ENCODE measurements at regions not wholly inside any gene's neighbourhood (a gene's known extent, or its start where the extent isn't known, plus 50 kb on each side); places are given as distances from the start of the nearest gene placed in this dataset.

DNA sequence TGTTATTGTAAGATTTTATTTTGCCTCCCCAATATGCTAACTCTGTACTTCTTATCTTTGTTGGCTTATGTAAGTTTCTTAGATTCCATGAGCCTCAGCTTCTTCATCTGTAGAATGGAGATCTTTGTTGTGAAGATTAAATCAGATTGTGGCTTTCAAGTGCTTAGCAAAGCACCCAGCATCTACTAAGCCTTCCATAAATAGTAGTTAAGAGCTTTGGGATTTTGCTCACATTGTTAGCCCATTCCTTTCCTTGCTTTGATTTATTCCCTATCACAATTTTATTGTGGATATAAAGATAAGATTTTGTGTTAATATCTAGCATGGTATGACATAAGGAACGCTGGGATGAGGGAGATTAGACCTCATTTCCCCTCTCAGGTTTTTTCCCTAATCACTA lies 501.4 kb downstream of the PYDC2 start:
- no peak overlapping the region for H3K27ac ChIP-seq
- H3K36me3 ChIP-seq (ENCODE audit: insufficient read depth in 1 of 2, low read depth in 1 of 2), result no peaks in the 10 kb centered on the region
- WGBS, 3 donors, result 60 to 74% (median 65%) methylated on average over 1 of the region's 1 CpG
- no peaks in the 10 kb centered on the region for H3K9me3 ChIP-seq
- no peaks in the 10 kb centered on the region for H3K27me3 ChIP-seq (ENCODE audit: insufficient read depth in 3 of 3, low read length in 2 of 3)
- TF ChIP-seq, protein P1, sequence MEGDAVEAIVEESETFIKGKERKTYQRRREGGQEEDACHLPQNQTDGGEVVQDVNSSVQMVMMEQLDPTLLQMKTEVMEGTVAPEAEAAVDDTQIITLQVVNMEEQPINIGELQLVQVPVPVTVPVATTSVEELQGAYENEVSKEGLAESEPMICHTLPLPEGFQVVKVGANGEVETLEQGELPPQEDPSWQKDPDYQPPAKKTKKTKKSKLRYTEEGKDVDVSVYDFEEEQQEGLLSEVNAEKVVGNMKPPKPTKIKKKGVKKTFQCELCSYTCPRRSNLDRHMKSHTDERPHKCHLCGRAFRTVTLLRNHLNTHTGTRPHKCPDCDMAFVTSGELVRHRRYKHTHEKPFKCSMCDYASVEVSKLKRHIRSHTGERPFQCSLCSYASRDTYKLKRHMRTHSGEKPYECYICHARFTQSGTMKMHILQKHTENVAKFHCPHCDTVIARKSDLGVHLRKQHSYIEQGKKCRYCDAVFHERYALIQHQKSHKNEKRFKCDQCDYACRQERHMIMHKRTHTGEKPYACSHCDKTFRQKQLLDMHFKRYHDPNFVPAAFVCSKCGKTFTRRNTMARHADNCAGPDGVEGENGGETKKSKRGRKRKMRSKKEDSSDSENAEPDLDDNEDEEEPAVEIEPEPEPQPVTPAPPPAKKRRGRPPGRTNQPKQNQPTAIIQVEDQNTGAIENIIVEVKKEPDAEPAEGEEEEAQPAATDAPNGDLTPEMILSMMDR (IDR thresholded peaks at IDR 0.05), result no peak
- ATAC-seq (no peak), DNase-seq (no peak)
- no peaks in the 10 kb centered on the region for H3K4me1 ChIP-seq
- H3K4me3 ChIP-seq, result no peak overlapping the region
- intact Hi-C loops (cut with DNase I), result no loop called here

DNA sequence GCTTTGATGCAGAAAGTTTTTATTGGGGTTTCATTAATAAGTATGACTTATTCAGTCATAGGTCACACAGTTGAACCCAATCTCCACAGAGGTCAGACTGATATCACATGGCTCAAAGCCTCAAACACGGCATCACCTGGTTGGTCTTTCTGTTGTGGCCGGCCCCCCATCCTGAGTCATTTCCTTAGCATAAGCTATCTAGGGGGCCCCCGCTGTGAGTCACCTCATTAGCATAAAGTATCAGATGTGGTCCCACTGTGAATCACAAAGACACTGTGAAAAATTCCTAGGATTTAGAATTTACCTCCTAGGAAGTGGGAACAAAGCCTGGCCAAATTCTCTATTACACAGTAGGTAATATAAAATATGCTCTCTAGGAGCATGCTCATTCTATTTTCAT lies 502.2 kb downstream of the PYDC2 start:
- Histone ChIP-seq H3K27ac (no peak overlapping the region), H3K4me1 (no peaks in the 10 kb centered on the region), H3K36me3 (ENCODE audit: insufficient read depth in 1 of 2, low read depth in 1 of 2) (no peaks in the 10 kb centered on the region), H3K27me3 (ENCODE audit: insufficient read depth in 3 of 3, low read length in 2 of 3) (peaks cover 0 to under 1% (median 0%) of the 10 kb centered on the region in 3 donors), H3K9me3 (no peaks in the 10 kb centered on the region), H3K4me3 (no peak overlapping the region)
- 52 to 61% (median 55%) methylated on average over 3 of the region's 3 CpGs for WGBS, 3 donors
- TF ChIP-seq, protein P1 (IDR thresholded peaks at IDR 0.05), result no peak
- intact Hi-C loops (cut with DNase I), result no loop called here
- DNase-seq, result no peak
- ATAC-seq, result no peak

DNA sequence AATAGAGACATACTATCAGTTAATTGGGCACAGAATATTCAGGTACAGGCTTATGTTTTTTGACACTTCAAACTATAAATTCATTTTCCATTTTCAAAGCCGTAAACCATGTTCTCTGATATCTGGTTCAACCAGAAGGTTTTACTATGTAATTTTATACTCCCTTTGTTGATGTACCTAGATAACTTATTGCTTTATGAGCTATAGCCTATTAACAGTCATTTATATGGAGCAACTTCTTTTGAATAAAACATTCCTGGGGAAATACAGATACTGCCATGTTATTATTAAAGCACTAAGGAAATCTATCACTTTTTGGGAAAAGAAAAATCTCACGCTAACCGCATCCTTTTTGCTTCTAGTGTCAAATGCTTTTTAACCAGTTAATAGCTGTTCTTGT lies 505.6 kb downstream of the PYDC2 start:
- Histone ChIP-seq H3K36me3 (ENCODE audit: insufficient read depth in 1 of 2, low read depth in 1 of 2) (no peaks in the 10 kb centered on the region), H3K27ac (no peak overlapping the region), H3K4me3 (no peak overlapping the region), H3K9me3 (no peaks in the 10 kb centered on the region), H3K4me1 (no peaks in the 10 kb centered on the region), H3K27me3 (ENCODE audit: insufficient read depth in 3 of 3, low read length in 2 of 3) (peaks cover 0 to 2% (median 0%) of the 10 kb centered on the region in 3 donors)
- TF ChIP-seq, protein P1 (IDR thresholded peaks at IDR 0.05), result no peak
- no peak for ATAC-seq
- intact Hi-C loops (cut with DNase I), result no loop called here
- no peak for DNase-seq
- WGBS, 3 donors, result 59 to 73% (median 66%) methylated on average over 3 of the region's 3 CpGs

DNA sequence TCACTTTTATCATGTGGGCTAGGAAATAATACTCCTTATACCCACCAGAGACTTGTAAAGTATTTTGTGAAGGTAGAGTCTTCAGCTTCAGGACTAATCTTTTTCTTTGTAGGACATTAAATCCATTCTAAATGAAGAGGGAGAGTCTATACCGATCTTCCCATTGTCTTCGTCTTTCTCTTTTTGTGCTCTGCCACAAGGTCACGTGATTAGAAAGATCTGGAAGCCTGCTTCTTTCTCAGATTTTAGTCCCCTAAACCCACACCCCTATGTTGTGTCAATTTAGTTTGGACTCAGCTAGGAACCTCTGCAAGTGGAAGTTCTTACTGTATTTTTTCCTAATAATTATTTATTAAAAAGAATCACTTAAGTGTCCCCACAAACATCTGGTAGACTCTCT lies 507.3 kb downstream of the PYDC2 start:
- peaks cover 0 to 2% (median 0%) of the 10 kb centered on the region in 3 donors for H3K27me3 ChIP-seq (ENCODE audit: insufficient read depth in 3 of 3, low read length in 2 of 3)
- DNase-seq, result no peak
- no peaks in the 10 kb centered on the region for H3K9me3 ChIP-seq
- no peak overlapping the region for H3K4me3 ChIP-seq
- TF ChIP-seq, protein P1 (IDR thresholded peaks at IDR 0.05), result no peak
- H3K4me1 ChIP-seq, result no peaks in the 10 kb centered on the region
- no peak overlapping the region for H3K27ac ChIP-seq
- no peak for ATAC-seq
- 53 to 91% (median 88%) methylated on average over 3 of the region's 3 CpGs for WGBS, 3 donors
- no peaks in the 10 kb centered on the region for H3K36me3 ChIP-seq (ENCODE audit: insufficient read depth in 1 of 2, low read depth in 1 of 2)
- intact Hi-C loops (cut with DNase I), result no loop called here

DNA sequence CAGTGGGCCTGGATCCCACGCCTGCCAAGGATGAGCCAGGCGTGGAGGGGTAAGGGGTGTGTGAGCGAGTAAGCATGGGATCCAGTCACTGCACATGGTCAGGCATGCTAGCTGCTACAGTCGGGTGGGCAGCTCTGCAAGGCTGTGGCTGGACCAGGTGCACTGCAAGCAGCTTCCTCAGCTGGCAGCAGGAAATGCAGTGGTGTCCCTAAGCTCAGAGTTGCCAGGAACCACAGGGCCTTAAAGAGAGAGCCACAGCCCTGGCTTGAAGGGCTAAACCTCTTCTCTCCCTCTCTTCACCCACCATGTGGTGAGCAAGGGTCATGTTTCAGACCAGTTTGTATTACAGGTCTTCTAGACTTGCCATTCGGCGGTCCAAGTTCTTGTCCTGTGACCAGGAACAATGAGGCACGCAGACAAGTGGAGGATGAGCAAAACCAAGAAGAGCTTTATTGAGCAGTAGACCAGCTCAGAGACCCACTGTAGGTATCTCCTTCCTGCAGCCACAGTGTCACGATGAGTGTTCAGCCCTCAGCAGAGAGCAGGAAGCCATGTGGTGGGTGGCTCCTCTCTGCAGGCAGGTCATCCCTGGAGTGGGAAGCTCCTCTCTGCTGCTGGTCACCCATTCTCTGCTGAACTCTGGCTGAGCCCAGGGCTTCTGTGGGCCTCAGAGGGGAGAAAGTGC lies 511.9 kb downstream of the PYDC2 start:
- ATAC-seq (no peak), DNase-seq (no peak)
- TF ChIP-seq, protein P1 (IDR thresholded peaks at IDR 0.05), result no peak
- Histone ChIP-seq H3K27ac (no peak overlapping the region), H3K36me3 (ENCODE audit: insufficient read depth in 1 of 2, low read depth in 1 of 2) (no peaks in the 10 kb centered on the region), H3K27me3 (ENCODE audit: insufficient read depth in 3 of 3, low read length in 2 of 3) (peaks cover 0 to 2% (median 0%) of the 10 kb centered on the region in 3 donors), H3K4me1 (no peaks in the 10 kb centered on the region), H3K9me3 (no peaks in the 10 kb centered on the region), H3K4me3 (no peak overlapping the region)
- 75 to 84% (median 79%) methylated on average over 8 of the region's 8 CpGs for WGBS, 3 donors
- intact Hi-C loops (cut with DNase I), result no loop called here
